Peyer's patch (tissue), 4 donors: ENCODE measurements at regions not wholly inside any gene's neighbourhood (a gene's known extent, or its start where the extent isn't known, plus 50 kb on each side); places are given as distances from the start of the nearest gene placed in this dataset.

Experiments used
- CTCF ChIP-seq, 6 experiments: fragments of 450-650 bp in 4 of 6; fragments of 200-600 bp in 2 of 6; sonication (generic) in 1 of 6; IDR thresholded peaks; one replicate each; pipeline ENCODE4 v1.5.1; 2017 to 2019; ENCODE audit warnings: antibody characterized with exemption in 6 of 6, mild to moderate bottlenecking in 3 of 6, moderate library complexity in 1 of 6
- POLR2A ChIP-seq, 2 donors: fragments of 450-650 bp; IDR thresholded peaks; one replicate each; pipeline ENCODE4 v1.5.1; 2017; ENCODE audit warnings: antibody characterized with exemption in 2 of 2, mild to moderate bottlenecking in 2 of 2, moderate library complexity in 2 of 2

GRCh38 chr17:52546493-52546892, 388.0 kb upstream of the CA10 start:
- TF ChIP-seq POLR2A (IDR thresholded peaks at IDR 0.05) (no peak), CTCF (IDR thresholded peaks at IDR 0.05) (no peak)
